IPS-20b (cell line): ENCODE measurements at regions not wholly inside any gene's neighbourhood (a gene's known extent, or its start where the extent isn't known, plus 50 kb on each side); places are given as distances from the start of the nearest gene placed in this dataset.
A peak's percentile ranks its signal among the peaks of the same experiment; 100 is the strongest.
"Not testable (repeated sequence)": the region's sequence is repeated elsewhere in the genome, so short reads cannot be mapped to it uniquely, and the experiment has no call there.

Experiments
- H3K27ac ChIP-seq: one replicate; pipeline ENCODE4 v1.5.1; 2013; ENCODE audit warnings: low read length
- H3K27me3 ChIP-seq: 2 replicates; pipeline ENCODE4 v1.6.1; 2013; ENCODE audit warnings: mild to moderate bottlenecking, low read length, inconsistent platforms; ENCODE audit not compliant: insufficient read depth
- H3K36me3 ChIP-seq: 2 replicates; pipeline ENCODE4 v1.6.1; 2013; ENCODE audit warnings: low read depth, mild to moderate bottlenecking, inconsistent platforms, low read length, moderate library complexity; ENCODE audit not compliant: insufficient read depth
- H3K4me1 ChIP-seq: 2 replicates; pipeline ENCODE4 v1.6.1; 2013; ENCODE audit warnings: mild to moderate bottlenecking, control low read depth, inconsistent platforms, low read length, moderate library complexity; ENCODE audit not compliant: insufficient read depth
- H3K4me3 ChIP-seq: 2 replicates; pipeline ENCODE4 v1.5.1; 2013; ENCODE audit warnings: mild to moderate bottlenecking, low read length, inconsistent platforms
- H3K9ac ChIP-seq: 2 replicates; pipeline ENCODE4 v1.6.1; 2013; ENCODE audit warnings: low read depth, mild to moderate bottlenecking, inconsistent platforms, low read length, moderate library complexity
- H3K9me3 ChIP-seq: 2 replicates; pipeline ENCODE4 v1.6.1; 2013; ENCODE audit warnings: mild to moderate bottlenecking, low read depth, low read length, inconsistent platforms; ENCODE audit not compliant: insufficient read depth

DNA sequence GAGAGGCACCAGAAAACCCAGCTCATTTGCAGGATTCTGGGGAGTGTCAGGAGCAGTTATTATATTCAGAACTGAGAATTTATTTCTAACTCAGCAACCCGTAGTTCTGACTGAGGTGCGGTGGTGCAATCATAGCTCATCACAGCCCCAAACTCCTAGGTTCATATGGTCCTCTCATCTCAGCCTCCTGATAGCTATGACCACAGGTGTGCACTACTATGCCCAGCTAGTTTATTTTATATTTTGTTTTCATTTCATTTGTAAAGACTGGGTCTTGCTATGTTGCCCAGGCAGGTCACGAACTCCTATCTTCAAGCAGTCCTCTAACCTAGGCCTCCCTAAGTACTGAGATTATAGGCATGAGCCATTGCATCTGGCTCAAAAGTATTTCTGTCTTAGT, 4819.8 kb upstream of the OR11H1 start:
- not testable (repeated sequence) for H3K9ac ChIP-seq, H3K27me3 ChIP-seq, H3K36me3 ChIP-seq, H3K4me3 ChIP-seq, H3K27ac ChIP-seq, H3K4me1 ChIP-seq
- H3K9me3 ChIP-seq, result peaks cover 38% of the 10 kb centered on the region

DNA sequence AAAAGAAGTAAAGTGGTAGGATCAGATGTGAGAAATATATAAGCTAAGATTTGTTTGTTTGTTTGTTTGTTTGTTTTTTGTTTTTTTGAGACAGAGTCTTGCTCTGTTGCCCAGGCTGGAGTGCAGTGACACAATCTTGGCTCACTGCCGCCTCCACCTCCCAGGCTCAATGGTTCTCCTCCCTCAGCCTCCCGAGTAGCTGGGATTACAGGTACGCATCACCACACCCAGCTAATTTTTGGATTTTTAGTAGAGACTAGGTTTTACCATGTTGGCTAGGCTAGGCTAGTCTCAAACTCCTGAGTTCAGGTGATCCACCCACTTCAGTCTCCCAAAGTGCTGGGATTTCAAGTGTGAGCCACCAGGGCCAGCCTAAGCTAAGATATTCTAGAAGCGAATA, 4817.1 kb upstream of the OR11H1 start:
- H3K9me3 ChIP-seq, result peaks cover 59% of the 10 kb centered on the region
- H3K27me3 ChIP-seq, H3K27ac ChIP-seq, H3K4me3 ChIP-seq, H3K4me1 ChIP-seq, H3K36me3 ChIP-seq, H3K9ac ChIP-seq: not testable (repeated sequence)

GRCh38 chr22:10722804-10723203, 4805.2 kb upstream of the OR11H1 start:
- not testable (repeated sequence) for H3K9ac ChIP-seq, H3K27me3 ChIP-seq, H3K4me1 ChIP-seq, H3K27ac ChIP-seq, H3K36me3 ChIP-seq
- H3K4me3 ChIP-seq, result peak overlapping the region; percentile 32
- H3K9me3 ChIP-seq, result peaks cover 97% of the 10 kb centered on the region

DNA sequence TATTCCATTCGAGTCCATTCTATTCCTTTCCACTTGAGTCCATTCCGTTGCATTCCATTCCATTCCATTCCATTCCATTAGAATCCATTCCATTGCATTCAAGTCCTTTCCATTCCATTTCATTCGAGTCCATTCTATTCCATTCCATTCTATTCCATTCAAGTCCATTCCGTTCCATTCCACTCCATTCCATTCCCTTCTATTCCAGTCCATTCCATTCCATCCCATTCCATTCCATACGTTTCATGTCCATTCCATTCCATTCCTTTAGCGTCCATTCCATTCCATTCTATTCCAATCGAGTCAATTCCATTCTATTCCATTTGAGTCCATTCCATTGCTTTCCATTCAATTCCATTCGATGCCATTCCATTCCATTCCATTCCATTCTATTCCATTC, 4804.0 kb upstream of the OR11H1 start:
- not testable (repeated sequence) for H3K4me3 ChIP-seq, H3K27me3 ChIP-seq, H3K4me1 ChIP-seq, H3K27ac ChIP-seq, H3K36me3 ChIP-seq, H3K9ac ChIP-seq
- H3K9me3 ChIP-seq, result peaks cover 97% of the 10 kb centered on the region

DNA sequence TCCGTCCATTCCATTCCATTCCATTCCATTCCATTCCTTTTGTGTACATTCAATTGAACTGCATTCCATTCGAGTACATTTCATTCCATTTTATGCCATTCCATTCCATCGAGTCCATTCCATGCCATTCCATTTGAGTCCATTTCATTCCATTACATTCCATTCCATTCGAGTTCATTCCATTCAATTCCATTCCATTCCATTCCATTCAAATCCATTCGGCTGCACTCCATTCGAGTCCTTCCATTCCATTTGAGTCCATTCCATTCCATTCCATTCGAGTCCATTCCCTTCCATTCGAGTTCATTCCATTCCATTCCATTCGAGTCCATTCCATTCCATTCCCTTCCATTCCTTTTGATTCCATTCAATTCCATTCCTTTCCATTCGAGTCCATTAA, 4800.6 kb upstream of the OR11H1 start:
- Histone ChIP-seq H3K4me1 (no peaks in the 10 kb centered on the region), H3K36me3 (no peaks in the 10 kb centered on the region), H3K27ac (no peak overlapping the region), H3K4me3 (peak overlapping the region; percentile 3; the same call in 1 of the 2 replicates), H3K9me3 (peaks cover 97% of the 10 kb centered on the region), H3K27me3 (no peaks in the 10 kb centered on the region), H3K9ac (no peak overlapping the region)

DNA sequence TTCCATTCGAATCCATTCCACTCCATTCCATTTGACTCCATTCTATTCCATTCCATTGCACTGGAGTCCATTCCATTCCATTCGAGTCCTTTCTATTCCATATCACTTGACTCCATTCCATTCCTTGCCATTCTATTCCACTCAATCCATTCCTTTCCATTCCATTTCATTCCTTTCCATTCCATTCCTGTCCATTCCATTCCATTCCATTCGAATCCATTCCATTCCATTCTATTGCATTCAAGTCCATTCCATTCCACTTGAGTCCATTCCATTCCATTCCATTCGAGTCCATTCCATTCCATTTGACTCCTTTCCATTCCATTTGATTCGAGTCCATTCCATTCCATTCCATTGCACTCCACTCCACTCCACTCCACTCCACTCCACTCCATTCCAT, 4798.0 kb upstream of the OR11H1 start:
- Histone ChIP-seq H3K4me3 (peak overlapping the region; percentile 11; the same call in 1 of the 2 replicates), H3K9me3 (peaks cover 94% of the 10 kb centered on the region)
- not testable (repeated sequence) for H3K27ac ChIP-seq, H3K36me3 ChIP-seq, H3K27me3 ChIP-seq, H3K4me1 ChIP-seq, H3K9ac ChIP-seq

- not testable (repeated sequence) for H3K36me3 ChIP-seq, H3K27ac ChIP-seq, H3K9ac ChIP-seq, H3K4me1 ChIP-seq, H3K27me3 ChIP-seq
- Histone ChIP-seq H3K4me3 (0 out of 2 replicates have a peak overlapping the region, but pooled peaks have one; percentile 9), H3K9me3 (peaks cover 95% of the 10 kb centered on the region)
These were observed 4797.3 kb upstream of the OR11H1 start for GRCh38 chr22:10730706-10731105.

DNA sequence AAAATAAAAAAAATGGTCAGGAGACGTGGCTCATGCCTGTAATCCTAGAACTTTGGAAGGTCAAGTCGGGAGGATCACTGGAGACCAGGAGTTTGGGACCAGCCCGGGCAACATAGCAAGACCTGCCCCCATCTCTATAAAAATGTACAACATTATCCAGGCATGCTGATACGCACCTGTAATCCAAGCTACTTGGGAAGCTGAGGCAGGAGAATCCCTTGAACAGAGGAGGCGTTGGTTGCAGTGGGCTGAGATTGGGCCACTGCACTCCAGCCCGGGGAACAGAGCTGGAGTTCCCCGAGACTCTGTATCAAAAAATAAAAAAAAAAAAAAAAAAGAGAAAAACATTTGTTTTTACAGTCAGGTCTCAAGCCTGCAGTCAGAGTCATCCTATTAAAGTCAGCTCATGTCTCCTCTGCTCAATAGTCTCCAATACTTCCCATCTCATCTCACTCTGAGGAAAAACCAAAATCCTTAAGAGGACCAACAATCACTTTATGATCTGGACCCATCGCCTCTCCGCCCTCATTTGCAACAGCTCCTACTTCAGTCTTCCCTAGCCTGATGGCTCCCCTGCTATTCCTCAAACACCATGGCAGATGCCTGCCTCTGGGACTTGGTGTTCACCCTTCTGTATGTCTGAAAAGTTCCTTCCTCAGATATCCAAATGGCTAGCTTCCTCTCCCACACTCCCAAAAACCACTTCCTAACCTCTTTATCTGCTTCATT, 4796.6 kb upstream of the OR11H1 start:
- Histone ChIP-seq H3K9me3 (peaks cover 94% of the 10 kb centered on the region), H3K4me3 (0 out of 2 replicates have a peak overlapping the region, but pooled peaks have one; percentile 9)
- H3K27ac ChIP-seq, H3K9ac ChIP-seq, H3K27me3 ChIP-seq, H3K36me3 ChIP-seq, H3K4me1 ChIP-seq: not testable (repeated sequence)

DNA sequence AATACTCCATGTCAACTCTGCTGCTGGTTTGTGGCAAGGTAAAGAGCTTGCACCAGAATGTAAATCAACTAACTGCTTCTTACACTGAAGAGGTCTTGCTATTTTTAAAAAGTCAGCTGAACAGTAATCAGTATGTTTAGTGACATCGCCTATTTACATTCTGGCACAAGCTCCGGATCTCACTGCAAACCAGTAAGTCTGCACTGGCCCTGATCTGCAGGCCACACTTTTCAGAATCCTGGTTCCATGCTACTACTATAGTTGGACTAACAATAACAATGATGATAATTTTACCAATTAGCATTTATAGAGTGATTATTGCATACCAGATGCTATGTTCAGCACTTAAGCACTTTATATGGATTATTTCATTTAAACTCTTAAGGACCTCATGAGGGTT, 4792.9 kb upstream of the OR11H1 start:
- not testable (repeated sequence) for H3K36me3 ChIP-seq, H3K27me3 ChIP-seq, H3K4me1 ChIP-seq, H3K4me3 ChIP-seq, H3K27ac ChIP-seq, H3K9ac ChIP-seq
- H3K9me3 ChIP-seq, result peaks cover 92% of the 10 kb centered on the region

- H3K4me3 ChIP-seq, H3K4me1 ChIP-seq, H3K27me3 ChIP-seq, H3K9ac ChIP-seq, H3K36me3 ChIP-seq, H3K27ac ChIP-seq: not testable (repeated sequence)
- H3K9me3 ChIP-seq, result peaks cover 89% of the 10 kb centered on the region
These were observed 4791.1 kb upstream of the OR11H1 start for GRCh38 chr22:10736879-10737278.

DNA sequence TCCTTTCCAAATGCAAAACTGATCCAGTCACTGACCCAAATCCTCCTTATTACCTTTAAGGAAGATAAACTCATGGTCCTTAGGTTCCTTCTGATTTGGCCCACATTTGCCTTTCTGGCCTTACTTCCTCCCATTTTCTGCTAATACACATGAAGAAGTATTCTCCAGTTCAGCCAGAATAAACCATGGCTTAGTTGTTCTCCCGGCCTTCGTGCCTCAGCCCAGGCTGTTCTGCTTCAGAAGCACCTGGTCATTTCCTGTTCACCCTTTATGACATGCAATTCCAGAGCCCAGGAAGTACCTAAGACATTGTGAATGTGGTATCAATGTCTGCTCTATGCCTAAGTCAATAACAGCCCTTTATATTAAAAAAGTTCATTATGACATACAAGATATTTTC, 4790.1 kb upstream of the OR11H1 start:
- not testable (repeated sequence) for H3K9ac ChIP-seq, H3K36me3 ChIP-seq, H3K4me3 ChIP-seq, H3K4me1 ChIP-seq, H3K27me3 ChIP-seq, H3K27ac ChIP-seq
- peaks cover 90% of the 10 kb centered on the region for H3K9me3 ChIP-seq

DNA sequence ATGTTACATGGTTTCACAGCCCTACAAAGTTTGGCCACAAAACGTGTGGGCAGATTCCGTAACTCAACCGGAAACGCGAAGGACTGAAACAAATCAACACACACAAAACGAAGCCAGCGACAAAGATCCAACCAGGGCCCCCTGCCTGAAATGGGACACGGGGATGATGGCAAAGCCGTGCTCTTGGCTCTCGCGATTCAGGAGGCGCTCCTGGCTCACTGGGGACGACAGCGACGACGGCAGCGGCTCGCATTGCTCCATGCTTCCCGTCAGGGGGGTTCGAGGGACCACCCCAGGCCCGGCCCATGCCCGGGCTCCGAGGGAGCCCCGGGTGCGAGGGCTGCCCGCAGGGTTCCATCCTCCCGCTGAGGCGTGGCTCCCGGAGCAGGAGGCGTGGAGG, 4786.8 kb upstream of the OR11H1 start:
- no peaks in the 10 kb centered on the region for H3K27me3 ChIP-seq
- no peaks in the 10 kb centered on the region for H3K4me1 ChIP-seq
- peaks cover 85% of the 10 kb centered on the region for H3K9me3 ChIP-seq
- H3K9ac ChIP-seq, result no peak overlapping the region
- H3K27ac ChIP-seq, result no peak overlapping the region
- H3K36me3 ChIP-seq, result no peaks in the 10 kb centered on the region
- H3K4me3 ChIP-seq, result no peak overlapping the region
